K562 (cell line): ENCODE measurements at regions not wholly inside any gene's neighbourhood (a gene's known extent, or its start where the extent isn't known, plus 50 kb on each side); places are given as distances from the start of the nearest gene placed in this dataset.

Experiments
- ATAC-seq: fragments of 200-7000 bp; cut with Tn5 transposase; 3 replicates; pipeline ENCODE4 v1.9.1; 2020; ENCODE audit warnings: moderate library complexity
- BruUV-seq: library from RNA; stranded (reverse); fragments of 400-500 nt; replicated peaks from 2 replicates; lab custom pipeline; 2021; lab: Mats Ljungman, UMichigan
- CTCF ChIA-PET: fragments of 300-600 bp; formaldehyde crosslinking; extraction: SDS; loops from one replicate; lab custom pipeline; 2021; ENCODE audit warnings: low intra/inter-chr PET ratio; lab: Yijun Ruan, JAX
- POLR2A ChIA-PET: fragments of 300-600, 350-650 bp; sonication (Branson Sonifier 250); formaldehyde crosslinking; extraction: SDS; loops from one replicate; lab custom pipeline; 2021; ENCODE audit warnings: antibody characterized with exemption, inconsistent platforms; lab: Yijun Ruan, JAX
- DNase-seq, 4 experiments: peaks; one replicate each; pipeline versions ENCODE4 v3.0.0 to v3.0.0-alpha.2; 2011 to 2018; ENCODE audit warnings: low spot score in 3 of 4, mixed read lengths in 3 of 4; ENCODE audit errors: extremely low read depth in 1 of 4
- FAIRE-seq: peaks from 2 replicates; lab custom pipeline; 2011; peaks lifted over from hg19 to GRCh38; lab: Jason Lieb, UNC
- H2AFZ ChIP-seq: 2 replicates; pipeline ENCODE4 v1.6.0; 2011; ENCODE audit warnings: low read depth, low read length, control low read depth, inconsistent platforms
- H3K27ac ChIP-seq: fragments of 200-600 bp; 3 replicates; pipeline ENCODE4 v1.8.0; 2011; ENCODE audit warnings: low read depth, mild to moderate bottlenecking, control low read depth, inconsistent platforms, low read length, moderate library complexity, mixed read lengths; ENCODE audit errors: extremely low read depth
- H3K27me3 ChIP-seq, 2 experiments: fragments of 300-600 bp in 1 of 2; 2 replicates in 1 of 2; 3 replicates in 1 of 2; pipeline versions ENCODE4 v1.6.0 to v1.8.0; 2011; ENCODE audit warnings: inconsistent platforms in 2 of 2, low read length in 2 of 2, mild to moderate bottlenecking in 1 of 2, mixed read lengths in 1 of 2, moderate library complexity in 1 of 2; ENCODE audit not compliant: control insufficient read depth in 2 of 2, insufficient read depth in 2 of 2
- H3K36me3 ChIP-seq: fragments of 300-600 bp; 3 replicates; pipeline ENCODE4 v1.8.0; 2011; ENCODE audit warnings: mild to moderate bottlenecking, low read length, inconsistent platforms; ENCODE audit not compliant: control insufficient read depth, insufficient read depth
- H3K4me1 ChIP-seq, 2 experiments: fragments of 200-600 bp in 1 of 2; replicated peaks in 1 of 2; 2 replicates in 1 of 2; 3 replicates in 1 of 2; pipeline versions ENCODE4 v1.5.1 to v1.8.0; 2011; ENCODE audit warnings: inconsistent platforms in 2 of 2, low read length in 2 of 2, mild to moderate bottlenecking in 1 of 2, mixed read lengths in 1 of 2, moderate library complexity in 1 of 2; ENCODE audit not compliant: control insufficient read depth in 2 of 2, insufficient read depth in 2 of 2
- H3K4me2 ChIP-seq: 2 replicates; pipeline ENCODE4 v1.6.1; 2011; ENCODE audit warnings: low read length, control low read depth, inconsistent platforms, mixed read lengths; ENCODE audit not compliant: insufficient read depth
- H3K4me3 ChIP-seq: fragments of 200-600 bp; sonication (generic), shearing (Covaris generic); 2 replicates; pipeline ENCODE4 v1.5.1; 2016; ENCODE audit warnings: control low read depth, inconsistent platforms
- H3K79me2 ChIP-seq: fragments of 200-600 bp; 3 replicates; pipeline ENCODE4 v1.8.0; 2011; ENCODE audit warnings: low read length, inconsistent platforms; ENCODE audit not compliant: control insufficient read depth, insufficient read depth
- H3K9ac ChIP-seq, 2 experiments: 2 replicates each; pipeline versions ENCODE4 v1.6.0 to v1.6.1; 2011; ENCODE audit warnings: low read depth in 2 of 2, low read length in 2 of 2, control low read depth in 1 of 2, inconsistent platforms in 1 of 2, mild to moderate bottlenecking in 1 of 2, mixed read lengths in 1 of 2; ENCODE audit not compliant: insufficient read depth in 1 of 2
- H3K9me1 ChIP-seq: one replicate; pipeline ENCODE4 v1.6.0; 2011; ENCODE audit warnings: inconsistent platforms, mild to moderate bottlenecking, low read length, moderate library complexity; ENCODE audit not compliant: control insufficient read depth, insufficient read depth
- H3K9me3 ChIP-seq: replicated peaks from 2 replicates; pipeline ENCODE4 v1.5.1; 2011; ENCODE audit warnings: low read depth, low read length, inconsistent platforms; ENCODE audit not compliant: control insufficient read depth, insufficient read depth
- H4K20me1 ChIP-seq: replicated peaks from 2 replicates; pipeline ENCODE4 v1.6.1; 2011; ENCODE audit warnings: low read length, inconsistent platforms, mixed read lengths; ENCODE audit not compliant: control insufficient read depth, insufficient read depth
- ARID1B ChIP-seq: fragments of 450-650 bp; IDR thresholded peaks from 2 replicates; pipeline ENCODE4 v1.6.1; 2016; ENCODE audit warnings: antibody characterized with exemption, mild to moderate bottlenecking, inconsistent platforms
- BRD9 ChIP-seq: fragments of 450-650 bp; IDR thresholded peaks from 2 replicates; pipeline ENCODE4 v1.6.1; 2018; ENCODE audit warnings: low read depth; ENCODE audit not compliant: partially characterized antibody
- DPF2 ChIP-seq: fragments of 450-650 bp; IDR thresholded peaks from 2 replicates; pipeline ENCODE4 v1.6.1; 2016
- FIP1L1 ChIP-seq: fragments of 200-400 bp; formaldehyde crosslinking; IDR thresholded peaks from 2 replicates; pipeline ENCODE4 v1.6.1; 2018; ENCODE audit warnings: mild to moderate bottlenecking, low read depth, low read length; ENCODE audit not compliant: poor library complexity, severe bottlenecking
- NFE2L1 ChIP-seq: fragments of 450-650 bp; IDR thresholded peaks from 2 replicates; pipeline ENCODE4 v1.6.1; 2016; ENCODE audit warnings: missing genetic modification characterization, low read depth, mild to moderate bottlenecking, missing compliant biosample characterization, moderate library complexity, borderline replicate concordance
- RB1 ChIP-seq: fragments of 450-650 bp; IDR thresholded peaks from 2 replicates; pipeline ENCODE4 v1.6.1; 2017; ENCODE audit warnings: low read depth, mild to moderate bottlenecking
- ZNF140 ChIP-seq: fragments of 250-450 bp; sonication (Bioruptor Pico); IDR thresholded peaks from 2 replicates; pipeline ENCODE4 v1.8.0; 2021; ENCODE audit warnings: moderate library complexity, mild to moderate bottlenecking, inconsistent platforms
- ZNF232 ChIP-seq: sonication (generic); formaldehyde crosslinking; IDR thresholded peaks from 2 replicates; pipeline ENCODE4 v1.8.0; 2022; ENCODE audit warnings: mild to moderate bottlenecking, missing genetic modification reagents
- ZNF583 ChIP-seq: fragments of 250-450 bp; sonication (Bioruptor Pico); IDR thresholded peaks from 2 replicates; pipeline ENCODE4 v1.4.0; 2020
- ZSCAN32 ChIP-seq: fragments of 450-650 bp; formaldehyde crosslinking; IDR thresholded peaks from 2 replicates; pipeline ENCODE4 v1.4.0; 2020; ENCODE audit warnings: mild to moderate bottlenecking, moderate library complexity
- WGBS: fragments of 100-300 bp; shearing (Covaris generic); methylation state at CpG from one replicate; pipeline ENCODE4 v1.1.6; 2016; ENCODE audit warnings: low coverage, mixed read lengths; ENCODE audit not compliant: insufficient coverage; ENCODE audit errors: missing lambda C conversion rate; 5-methylcytosine and 5-hydroxymethylcytosine counted together
- in situ Hi-C: fragments of 300-500 bp; cut with MboI; formaldehyde crosslinking; loops from 4 replicates; pipeline ENCODE4 v1.15.0; 2018; ENCODE audit warnings: inconsistent platforms, mixed read lengths
- intact Hi-C: fragments of 100-400 bp; cut with micrococcal nuclease; formaldehyde crosslinking; loops from 2 replicates; pipeline ENCODE4 v1.14.2; 2022
- TF ChIP-seq, protein P1 (sequence below): fragments of 250-450 bp; sonication (Bioruptor Pico); IDR thresholded peaks from 2 replicates; pipeline ENCODE4 v1.4.0; 2020; ENCODE audit warnings: mild to moderate bottlenecking, moderate library complexity

DNA sequence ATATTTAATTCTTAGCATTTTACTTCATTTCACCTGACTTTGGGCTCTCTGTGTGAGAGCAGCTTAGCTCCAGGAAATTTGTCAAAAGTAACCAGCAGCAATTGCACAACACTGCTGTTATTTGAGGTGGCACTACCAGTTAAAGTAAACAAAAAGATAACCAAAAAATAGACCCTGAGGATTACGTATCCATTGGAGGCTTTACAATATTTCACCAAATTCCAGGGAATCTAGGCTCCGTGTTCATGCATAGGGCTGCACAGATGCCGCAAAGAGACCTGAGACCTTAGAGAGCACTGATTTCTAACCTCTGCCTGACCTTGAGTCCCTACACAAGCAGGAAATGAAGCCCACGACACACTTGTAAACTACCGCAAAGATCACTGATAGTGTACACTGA lies 1392.7 kb upstream of the CDH6 start:
- H3K9ac ChIP-seq: no peak overlapping the region
- no peaks in the 10 kb centered on the region for H3K9me1 ChIP-seq
- ChIA-PET POLR2A (no interaction called here), CTCF (no interaction called here)
- no peaks in the 10 kb centered on the region for H3K36me3 ChIP-seq
- H3K79me2 ChIP-seq: no peaks in the 10 kb centered on the region
- H3K9me3 ChIP-seq: no peaks in the 10 kb centered on the region; the same call in 1 of the 2 replicates
- intact Hi-C loops: no loop called here
- no TSS peak for BruUV-seq
- H3K27me3 ChIP-seq: no peaks in the 10 kb centered on the region
- TF ChIP-seq, protein P1, sequence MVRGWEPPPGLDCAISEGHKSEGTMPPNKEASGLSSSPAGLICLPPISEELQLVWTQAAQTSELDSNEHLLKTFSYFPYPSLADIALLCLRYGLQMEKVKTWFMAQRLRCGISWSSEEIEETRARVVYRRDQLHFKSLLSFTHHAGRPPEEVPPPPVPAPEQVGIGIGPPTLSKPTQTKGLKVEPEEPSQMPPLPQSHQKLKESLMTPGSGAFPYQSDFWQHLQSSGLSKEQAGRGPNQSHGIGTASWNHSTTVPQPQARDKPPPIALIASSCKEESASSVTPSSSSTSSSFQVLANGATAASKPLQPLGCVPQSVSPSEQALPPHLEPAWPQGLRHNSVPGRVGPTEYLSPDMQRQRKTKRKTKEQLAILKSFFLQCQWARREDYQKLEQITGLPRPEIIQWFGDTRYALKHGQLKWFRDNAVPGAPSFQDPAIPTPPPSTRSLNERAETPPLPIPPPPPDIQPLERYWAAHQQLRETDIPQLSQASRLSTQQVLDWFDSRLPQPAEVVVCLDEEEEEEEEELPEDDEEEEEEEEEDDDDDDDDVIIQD (CRISPR knock-in tag): no peak
- TF ChIP-seq FIP1L1 (no peak), BRD9 (no peak), ZNF232 (CRISPR knock-in tag) (no peak), RB1 (no peak), ZNF140 (CRISPR knock-in tag) (no peak), ZNF583 (CRISPR knock-in tag) (no peak), ARID1B (no peak), DPF2 (no peak), ZSCAN32 (CRISPR knock-in tag) (no peak), NFE2L1 (tag) (no peak)
- H3K4me3 ChIP-seq: no peak overlapping the region
- in situ Hi-C loops: no loop called here
- H2AFZ ChIP-seq: no peak overlapping the region
- ATAC-seq (no peak), DNase-seq (no peak), FAIRE-seq (no peak)
- no peaks in the 10 kb centered on the region for H4K20me1 ChIP-seq
- H3K4me2 ChIP-seq: no peak overlapping the region
- no peak overlapping the region for H3K27ac ChIP-seq
- WGBS: 15% methylated on average over 5 of the region's 5 CpGs
- H3K4me1 ChIP-seq: no peaks in the 10 kb centered on the region; a peak in 1 of 5 replicates
